GM06990 (cell line): ENCODE measurements at regions not wholly inside any gene's neighbourhood (a gene's known extent, or its start where the extent isn't known, plus 50 kb on each side); places are given as distances from the start of the nearest gene placed in this dataset.
"Not testable (repeated sequence)": the region's sequence is repeated elsewhere in the genome, so short reads cannot be mapped to it uniquely, and the experiment has no call there.

Experiments used
- DNase-seq: peaks from one replicate; pipeline ENCODE4 v3.0.0-alpha.2; 2011; ENCODE audit not compliant: insufficient read length; ENCODE audit errors: extremely low read depth
- H3K27me3 ChIP-seq: replicated peaks from 2 replicates; pipeline ENCODE4 v1.6.0; 2011; ENCODE audit warnings: low read length; ENCODE audit not compliant: control insufficient read depth, insufficient read depth
- H3K36me3 ChIP-seq: 2 replicates; pipeline ENCODE4 v1.5.1; 2011; ENCODE audit warnings: low read length; ENCODE audit not compliant: control insufficient read depth, insufficient read depth
- H3K4me3 ChIP-seq: replicated peaks from 2 replicates; pipeline ENCODE4 v1.5.1; 2011; ENCODE audit warnings: low read depth, mild to moderate bottlenecking, control low read depth, low read length
- TF ChIP-seq, protein P1 (sequence below): IDR thresholded peaks from 2 replicates; pipeline ENCODE4 v1.5.1; 2011; ENCODE audit warnings: low read length, control low read depth, mild to moderate bottlenecking, inconsistent platforms; ENCODE audit not compliant: insufficient read depth, poor library complexity, severe bottlenecking

GRCh38 chr1:29758781-29759499 is 522.6 kb downstream of the PTPRU start:
- DNase-seq = no peak

GRCh38 chr1:29757866-29758780 is 521.8 kb downstream of the PTPRU start:
- Histone ChIP-seq H3K4me3 (no peak overlapping the region), H3K27me3 (no peaks in the 10 kb centered on the region), H3K36me3 (no peaks in the 10 kb centered on the region)
- TF ChIP-seq, protein P1, sequence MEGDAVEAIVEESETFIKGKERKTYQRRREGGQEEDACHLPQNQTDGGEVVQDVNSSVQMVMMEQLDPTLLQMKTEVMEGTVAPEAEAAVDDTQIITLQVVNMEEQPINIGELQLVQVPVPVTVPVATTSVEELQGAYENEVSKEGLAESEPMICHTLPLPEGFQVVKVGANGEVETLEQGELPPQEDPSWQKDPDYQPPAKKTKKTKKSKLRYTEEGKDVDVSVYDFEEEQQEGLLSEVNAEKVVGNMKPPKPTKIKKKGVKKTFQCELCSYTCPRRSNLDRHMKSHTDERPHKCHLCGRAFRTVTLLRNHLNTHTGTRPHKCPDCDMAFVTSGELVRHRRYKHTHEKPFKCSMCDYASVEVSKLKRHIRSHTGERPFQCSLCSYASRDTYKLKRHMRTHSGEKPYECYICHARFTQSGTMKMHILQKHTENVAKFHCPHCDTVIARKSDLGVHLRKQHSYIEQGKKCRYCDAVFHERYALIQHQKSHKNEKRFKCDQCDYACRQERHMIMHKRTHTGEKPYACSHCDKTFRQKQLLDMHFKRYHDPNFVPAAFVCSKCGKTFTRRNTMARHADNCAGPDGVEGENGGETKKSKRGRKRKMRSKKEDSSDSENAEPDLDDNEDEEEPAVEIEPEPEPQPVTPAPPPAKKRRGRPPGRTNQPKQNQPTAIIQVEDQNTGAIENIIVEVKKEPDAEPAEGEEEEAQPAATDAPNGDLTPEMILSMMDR = no peak
- DNase-seq = no peak

More at GRCh38 chr1:29758781-29759499, 522.6 kb downstream of the PTPRU start:
- Histone ChIP-seq H3K36me3 (no peaks in the 10 kb centered on the region), H3K4me3 (no peak overlapping the region), H3K27me3 (no peaks in the 10 kb centered on the region)
- TF ChIP-seq, protein P1 = no peak

GRCh38 chr1:29756901-29757725 is 520.8 kb downstream of the PTPRU start:
- Histone ChIP-seq H3K36me3 (no peaks in the 10 kb centered on the region), H3K4me3 (no peak overlapping the region), H3K27me3 (no peaks in the 10 kb centered on the region)
- no peak for DNase-seq
- TF ChIP-seq, protein P1 = no peak

DNA sequence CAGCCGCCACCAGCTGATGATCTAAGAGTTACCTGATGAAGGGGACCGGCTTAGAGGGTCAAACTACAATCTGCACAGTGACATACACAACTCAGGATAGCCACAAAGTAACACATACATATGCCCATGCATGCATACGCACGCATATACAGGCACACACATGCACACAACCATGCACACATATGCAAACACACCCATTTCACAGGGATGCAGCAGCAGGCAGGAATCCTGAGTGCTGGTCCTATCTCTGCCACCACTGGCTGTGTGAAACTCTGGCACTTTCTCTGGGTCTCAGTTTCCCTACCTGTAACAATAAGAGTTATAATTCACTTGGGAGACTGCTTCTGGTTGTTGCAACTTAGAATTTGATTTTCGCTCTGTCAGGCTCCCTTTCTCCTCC is 520.2 kb downstream of the PTPRU start:
- no peaks in the 10 kb centered on the region for H3K27me3 ChIP-seq
- no peaks in the 10 kb centered on the region for H3K36me3 ChIP-seq
- TF ChIP-seq, protein P1 = no peak
- no peak for DNase-seq
- H3K4me3 ChIP-seq = no peak overlapping the region

- Histone ChIP-seq H3K36me3 (no peaks in the 10 kb centered on the region), H3K4me3 (no peak overlapping the region), H3K27me3 (no peaks in the 10 kb centered on the region)
- DNase-seq = no peak
- TF ChIP-seq, protein P1 = no peak
Measured at GRCh38 chr1:29756085-29756484, 519.8 kb downstream of the PTPRU start.

DNA sequence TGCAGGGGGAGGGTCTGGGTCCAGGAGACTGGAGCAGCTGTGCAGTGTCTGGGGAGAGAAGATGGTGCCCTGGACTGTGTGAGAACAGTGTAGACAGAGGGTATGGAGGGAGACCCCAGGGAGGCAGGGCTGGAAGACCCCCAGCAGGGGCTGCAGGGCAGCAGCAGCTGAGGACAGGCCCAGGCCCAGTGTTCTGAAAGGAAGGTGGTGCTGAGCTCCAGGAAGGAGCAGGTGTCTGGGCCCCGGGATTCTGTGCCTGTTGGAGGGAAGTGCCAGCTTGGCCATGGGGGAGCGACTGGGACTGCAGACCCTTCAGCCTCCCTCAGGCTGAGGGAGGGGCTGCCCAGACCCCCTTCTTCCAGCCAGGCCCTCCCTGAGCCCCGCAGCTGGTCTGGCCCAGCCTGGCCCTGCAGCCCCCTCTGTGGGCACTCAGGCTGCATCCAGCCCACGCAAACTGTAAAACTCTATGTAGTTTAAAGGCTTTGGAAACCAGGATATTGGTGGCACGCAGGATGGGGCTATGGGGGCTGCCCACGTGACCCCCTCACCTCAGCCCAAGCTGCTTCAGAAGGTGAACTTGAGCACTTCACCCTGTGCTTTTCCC is 519.2 kb downstream of the PTPRU start:
- H3K36me3 ChIP-seq, DNase-seq, H3K4me3 ChIP-seq, H3K27me3 ChIP-seq: not testable (repeated sequence)
